Uterus (tissue), 3 donors: ENCODE measurements at regions not wholly inside any gene's neighbourhood (a gene's known extent, or its start where the extent isn't known, plus 50 kb on each side); places are given as distances from the start of the nearest gene placed in this dataset.

Source experiments
- DNase-seq, 2 donors: peaks; one replicate each; pipeline ENCODE4 v3.0.0-alpha.2; 2019 to 2020
- H3K27ac ChIP-seq, 2 donors: fragments of 200-600 bp; sonication (generic); 1 replicate in 1 of 2; 2 replicates in 1 of 2; pipeline ENCODE4 v1.5.1; 2016 to 2018
- H3K27me3 ChIP-seq, 2 donors: fragments of 200-600 bp; sonication (generic); one replicate each; pipeline ENCODE4 v1.5.1; 2018 to 2019; ENCODE audit warnings: control low read depth in 1 of 2
- H3K36me3 ChIP-seq, 2 donors: fragments of 200-600 bp; sonication (generic); one replicate each; pipeline ENCODE4 v1.5.1; 2019; ENCODE audit warnings: control low read depth in 1 of 2
- H3K4me1 ChIP-seq, 2 donors: fragments of 200-600 bp; sonication (generic); one replicate each; pipeline ENCODE4 v1.5.1; 2018 to 2019; ENCODE audit warnings: control low read depth in 1 of 2
- H3K4me3 ChIP-seq, 2 donors: fragments of 200-600 bp; sonication (generic); 1 replicate in 1 of 2; 2 replicates in 1 of 2; pipeline ENCODE4 v1.5.1; 2018 to 2019; ENCODE audit warnings: mild to moderate bottlenecking in 1 of 2
- H3K9me3 ChIP-seq, 2 donors: fragments of 200-600 bp; sonication (generic); one replicate each; pipeline ENCODE4 v1.5.1; 2019; ENCODE audit warnings: control low read depth in 1 of 2
- POLR2A ChIP-seq, 2 donors: fragments of 450-650 bp; IDR thresholded peaks; one replicate each; pipeline ENCODE4 v1.6.1; 2016; ENCODE audit warnings: antibody characterized with exemption in 2 of 2, mild to moderate bottlenecking in 1 of 2, moderate library complexity in 1 of 2
- intact Hi-C: fragments of 100-400 bp; cut with DNase I; formaldehyde crosslinking; loops from one replicate; pipeline ENCODE4 v1.15.1; 2023; ENCODE audit warnings: low total_unique reads
- TF ChIP-seq, protein P1 (sequence below), 4 experiments: fragments of 200-600 bp in 2 of 4; fragments of 450-650 bp in 2 of 4; sonication (generic) in 2 of 4; IDR thresholded peaks; one replicate each; pipeline ENCODE4 v1.5.1; 2016 to 2019; ENCODE audit warnings: antibody characterized with exemption in 4 of 4, mild to moderate bottlenecking in 2 of 4, moderate library complexity in 1 of 4
- donor health status: DM: yes; HTN: yes; CAD: no.

DNA sequence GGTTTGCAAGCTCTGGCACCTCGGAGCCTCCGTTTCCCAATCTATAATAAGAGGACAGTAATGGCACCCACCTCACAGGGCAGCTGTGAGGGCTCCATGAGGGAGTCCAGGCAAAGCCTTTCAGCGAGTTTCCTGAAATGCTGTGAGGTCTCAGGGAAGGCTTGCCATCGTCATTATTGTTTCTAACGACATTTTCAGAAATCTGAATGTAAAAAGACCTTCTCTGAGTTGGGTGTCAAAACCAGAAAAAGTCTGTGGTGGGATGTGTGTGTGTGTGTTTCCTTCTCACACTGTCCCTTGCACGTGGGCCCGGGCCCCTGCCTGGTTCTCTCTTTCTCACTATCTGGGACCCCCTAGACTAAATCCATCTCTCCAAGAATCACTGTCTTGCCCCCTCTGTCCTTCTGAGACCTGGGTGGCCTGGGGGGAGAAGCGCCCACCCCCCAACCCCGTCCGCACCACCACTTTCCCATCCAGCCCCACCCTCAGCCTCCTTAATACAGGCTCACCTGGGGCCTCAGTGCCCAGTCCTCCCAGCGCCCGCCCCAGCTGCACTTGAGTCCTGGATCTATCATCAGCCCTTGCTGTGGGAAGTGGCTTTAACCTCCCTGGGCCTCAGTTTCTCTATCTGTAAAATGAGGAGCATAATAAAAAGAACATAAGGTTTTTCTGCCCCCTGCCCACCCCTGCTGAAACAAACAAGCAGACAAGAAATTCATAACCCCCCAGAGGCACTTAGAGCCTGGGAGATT, 180.3 kb downstream of the C9orf50 start:
- DNase-seq: no peak
- H3K27ac ChIP-seq: no peak overlapping the region
- no peaks in the 10 kb centered on the region for H3K4me1 ChIP-seq
- no peak for TF ChIP-seq POLR2A (IDR thresholded peaks at IDR 0.05)
- TF ChIP-seq, protein P1, sequence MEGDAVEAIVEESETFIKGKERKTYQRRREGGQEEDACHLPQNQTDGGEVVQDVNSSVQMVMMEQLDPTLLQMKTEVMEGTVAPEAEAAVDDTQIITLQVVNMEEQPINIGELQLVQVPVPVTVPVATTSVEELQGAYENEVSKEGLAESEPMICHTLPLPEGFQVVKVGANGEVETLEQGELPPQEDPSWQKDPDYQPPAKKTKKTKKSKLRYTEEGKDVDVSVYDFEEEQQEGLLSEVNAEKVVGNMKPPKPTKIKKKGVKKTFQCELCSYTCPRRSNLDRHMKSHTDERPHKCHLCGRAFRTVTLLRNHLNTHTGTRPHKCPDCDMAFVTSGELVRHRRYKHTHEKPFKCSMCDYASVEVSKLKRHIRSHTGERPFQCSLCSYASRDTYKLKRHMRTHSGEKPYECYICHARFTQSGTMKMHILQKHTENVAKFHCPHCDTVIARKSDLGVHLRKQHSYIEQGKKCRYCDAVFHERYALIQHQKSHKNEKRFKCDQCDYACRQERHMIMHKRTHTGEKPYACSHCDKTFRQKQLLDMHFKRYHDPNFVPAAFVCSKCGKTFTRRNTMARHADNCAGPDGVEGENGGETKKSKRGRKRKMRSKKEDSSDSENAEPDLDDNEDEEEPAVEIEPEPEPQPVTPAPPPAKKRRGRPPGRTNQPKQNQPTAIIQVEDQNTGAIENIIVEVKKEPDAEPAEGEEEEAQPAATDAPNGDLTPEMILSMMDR (IDR thresholded peaks at IDR 0.05): no peak
- H3K27me3 ChIP-seq: no peaks in the 10 kb centered on the region
- intact Hi-C loops: no loop called here
- H3K9me3 ChIP-seq: no peaks in the 10 kb centered on the region
- H3K36me3 ChIP-seq: no peaks in the 10 kb centered on the region
- H3K4me3 ChIP-seq: no peak overlapping the region

- H3K27ac ChIP-seq: no peak overlapping the region
- H3K4me3 ChIP-seq: no peak overlapping the region
- no peaks in the 10 kb centered on the region for H3K27me3 ChIP-seq
- H3K9me3 ChIP-seq: no peaks in the 10 kb centered on the region
- no peaks in the 10 kb centered on the region for H3K4me1 ChIP-seq
- no peaks in the 10 kb centered on the region for H3K36me3 ChIP-seq
- TF ChIP-seq POLR2A (IDR thresholded peaks at IDR 0.05): no peak
- TF ChIP-seq, protein P1 (IDR thresholded peaks at IDR 0.05): no peak
- intact Hi-C loops: no loop called here
- DNase-seq: no peak
Observed at GRCh38 chr9:129439242-129439641, 181.7 kb downstream of the C9orf50 start.

- H3K9me3 ChIP-seq: no peaks in the 10 kb centered on the region
- DNase-seq: peak in 1 of 2 donors; percentile 39
- TF ChIP-seq, protein P1 (IDR thresholded peaks at IDR 0.05): no peak
- no peak for TF ChIP-seq POLR2A (IDR thresholded peaks at IDR 0.05)
- no peaks in the 10 kb centered on the region for H3K27me3 ChIP-seq
- intact Hi-C loops: no loop called here
- H3K4me3 ChIP-seq: peak overlapping the region; percentile 40 to 45
- H3K36me3 ChIP-seq: no peaks in the 10 kb centered on the region
- no peaks in the 10 kb centered on the region for H3K4me1 ChIP-seq
- peak overlapping the region; percentile 77 to 86 for H3K27ac ChIP-seq
Observed at GRCh38 chr9:129437626-129438323, 183.1 kb downstream of the C9orf50 start.

DNA sequence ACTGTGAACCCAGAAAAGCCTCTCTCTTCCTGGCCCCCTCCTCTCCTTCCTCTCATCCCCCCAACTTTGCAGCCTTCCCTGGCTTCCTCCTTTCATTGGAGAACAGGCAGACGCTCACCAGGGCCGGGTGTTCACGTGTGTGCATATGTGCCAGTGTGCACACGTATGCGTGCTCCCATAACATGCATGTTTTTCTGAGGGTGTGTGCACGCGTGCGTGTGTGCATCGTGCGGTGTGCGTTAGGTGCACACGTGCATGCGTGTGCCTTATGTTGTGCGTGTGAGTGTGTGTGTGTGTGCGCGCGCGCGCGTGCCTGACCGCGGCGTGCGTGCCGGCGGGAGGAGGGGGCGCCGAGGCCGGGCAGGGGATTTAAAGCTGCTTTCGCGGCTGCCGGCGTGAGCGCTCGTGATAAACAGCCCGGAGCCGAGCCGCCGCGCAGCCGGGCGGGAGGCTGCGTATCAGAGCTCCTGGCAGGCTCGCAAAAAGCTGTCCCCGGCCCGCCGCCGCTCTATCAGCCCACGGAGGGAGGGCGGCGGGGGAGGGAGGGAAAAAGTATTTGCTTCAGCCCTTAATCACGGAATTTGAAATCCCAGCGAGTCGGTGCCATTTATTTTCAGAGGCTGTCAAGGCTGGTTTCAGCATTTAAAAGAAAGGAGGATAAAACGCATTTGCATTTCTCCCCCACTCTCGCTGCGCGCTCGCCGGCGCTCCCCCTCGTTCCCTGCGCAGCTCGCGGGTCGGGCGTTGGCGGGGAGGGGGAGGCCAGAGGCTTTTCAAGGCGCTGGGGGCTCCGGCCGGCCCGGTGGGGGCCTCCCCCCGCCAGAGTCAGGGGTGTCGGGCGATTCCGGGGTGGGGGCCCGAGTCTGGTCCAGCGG, 183.9 kb downstream of the C9orf50 start:
- Histone ChIP-seq H3K36me3 (no peaks in the 10 kb centered on the region), H3K4me1 (no peaks in the 10 kb centered on the region), H3K9me3 (no peaks in the 10 kb centered on the region), H3K27ac (peak overlapping the region; percentile 77 to 86), H3K27me3 (no peaks in the 10 kb centered on the region), H3K4me3 (peak overlapping the region; percentile 40 to 45)
- intact Hi-C loops: no loop called here
- DNase-seq: peak; percentile 83 to 84
- TF ChIP-seq, protein P1 (IDR thresholded peaks at IDR 0.05): peak in 1 of 4 experiments; percentile 5
- TF ChIP-seq POLR2A (IDR thresholded peaks at IDR 0.05): peak in 1 of 2 donors; percentile 10
